DOHH2 (cell line): ENCODE measurements at regions not wholly inside any gene's neighbourhood (a gene's known extent, or its start where the extent isn't known, plus 50 kb on each side); places are given as distances from the start of the nearest gene placed in this dataset.

ENCODE experiments used
- H3F3A ChIP-seq: fragments of 200-600 bp; sonication (generic), shearing (Covaris generic); 2 replicates; pipeline ENCODE4 v1.6.0; 2016; ENCODE audit warnings: antibody characterized with exemption, mild to moderate bottlenecking; ENCODE audit not compliant: control insufficient read depth, insufficient read depth
- H3K27ac ChIP-seq: fragments of 200-600 bp; sonication (generic); 2 replicates; pipeline ENCODE4 v1.5.1; 2014; ENCODE audit warnings: low read depth, mild to moderate bottlenecking, low read length, moderate library complexity
- H3K27me3 ChIP-seq: fragments of 200-600 bp; sonication (generic); 2 replicates; pipeline ENCODE4 v1.6.1; 2014; ENCODE audit warnings: mild to moderate bottlenecking, low read length, mixed read lengths; ENCODE audit not compliant: control insufficient read depth
- H3K36me3 ChIP-seq: fragments of 200-600 bp; sonication (generic); 2 replicates; pipeline ENCODE4 v1.6.1; 2014; ENCODE audit warnings: mild to moderate bottlenecking, low read length, moderate library complexity, mixed read lengths; ENCODE audit not compliant: control insufficient read depth
- H3K4me1 ChIP-seq: fragments of 200-600 bp; sonication (generic); 2 replicates; pipeline ENCODE4 v1.6.1; 2014; ENCODE audit warnings: mild to moderate bottlenecking, low read length, mixed read lengths; ENCODE audit not compliant: control insufficient read depth
- H3K4me2 ChIP-seq: fragments of 200-600 bp; sonication (generic); 2 replicates; pipeline ENCODE4 v1.6.0; 2014; ENCODE audit warnings: mild to moderate bottlenecking, low read length, moderate library complexity
- H3K4me3 ChIP-seq: fragments of 200-600 bp; sonication (generic); 2 replicates; pipeline ENCODE4 v1.5.1; 2014; ENCODE audit warnings: mild to moderate bottlenecking, low read length, mixed read lengths
- H3K79me2 ChIP-seq: fragments of 200-600 bp; sonication (generic); 2 replicates; pipeline ENCODE4 v1.6.1; 2014; ENCODE audit warnings: mild to moderate bottlenecking, low read length, mixed read lengths; ENCODE audit not compliant: control insufficient read depth
- H3K9me2 ChIP-seq: fragments of 200-600 bp; sonication (generic); replicated peaks from 2 replicates; pipeline ENCODE4 v1.6.1; 2014; ENCODE audit warnings: mild to moderate bottlenecking, low read length, mixed read lengths; ENCODE audit not compliant: control insufficient read depth
- H3K9me3 ChIP-seq: fragments of 200-600 bp; sonication (generic); 2 replicates; pipeline ENCODE4 v1.6.1; 2014; ENCODE audit warnings: antibody characterized with exemption, low read length, mixed read lengths; ENCODE audit not compliant: control insufficient read depth, insufficient read depth
- H4K20me1 ChIP-seq: fragments of 200-600 bp; sonication (generic); 2 replicates; pipeline ENCODE4 v1.6.0; 2014; ENCODE audit warnings: low read depth, mild to moderate bottlenecking, antibody characterized with exemption, low read length, moderate library complexity; ENCODE audit not compliant: control insufficient read depth, insufficient read depth
- CTCF ChIP-seq: fragments of 200-600 bp; sonication (generic); IDR thresholded peaks from one replicate; pipeline ENCODE4 v1.5.1; 2014; ENCODE audit warnings: antibody characterized with exemption, mild to moderate bottlenecking, low read depth, low read length; ENCODE audit not compliant: poor library complexity, severe bottlenecking
- EZH2phosphoT487 ChIP-seq: fragments of 200-600 bp; sonication (generic); IDR thresholded peaks from 2 replicates; pipeline ENCODE4 v1.6.1; 2017; ENCODE audit warnings: borderline replicate concordance, mild to moderate bottlenecking, antibody characterized with exemption, low read length, moderate library complexity, mixed read lengths

DNA sequence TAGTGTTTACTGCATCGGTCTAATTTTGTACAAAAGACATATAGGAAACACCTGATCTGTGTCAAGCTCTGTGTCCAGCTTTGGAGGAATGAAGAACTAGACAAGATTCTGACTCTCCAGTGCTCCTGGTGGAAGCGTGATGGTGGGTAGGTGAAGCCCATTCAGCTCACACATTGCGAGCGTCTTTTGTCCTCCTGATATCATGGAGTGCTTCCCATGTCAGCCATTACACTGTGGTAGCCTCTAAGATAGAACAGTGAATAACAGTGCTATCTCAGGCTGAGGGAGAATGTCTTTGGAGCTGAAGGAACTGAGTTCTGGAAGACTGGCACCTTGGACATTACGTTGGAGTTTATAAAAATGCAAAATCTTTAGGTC is 350.2 kb downstream of the CYRIA start:
- no peaks in the 10 kb centered on the region for H3K27me3 ChIP-seq
- no peak for TF ChIP-seq CTCF
- no peak for TF ChIP-seq EZH2phosphoT487
- H3K79me2 ChIP-seq, result no peaks in the 10 kb centered on the region
- H3K9me2 ChIP-seq, result no peaks in the 10 kb centered on the region
- H3K36me3 ChIP-seq, result no peaks in the 10 kb centered on the region
- H3K4me1 ChIP-seq, result 0 out of 2 replicates have a peak, but pooled peaks cover 5% of the 10 kb centered on the region
- H3K4me3 ChIP-seq, result no peak overlapping the region
- no peak overlapping the region for H3K4me2 ChIP-seq
- no peaks in the 10 kb centered on the region for H4K20me1 ChIP-seq
- H3K9me3 ChIP-seq, result no peaks in the 10 kb centered on the region
- H3F3A ChIP-seq, result no peaks in the 10 kb centered on the region
- H3K27ac ChIP-seq, result no peak overlapping the region

DNA sequence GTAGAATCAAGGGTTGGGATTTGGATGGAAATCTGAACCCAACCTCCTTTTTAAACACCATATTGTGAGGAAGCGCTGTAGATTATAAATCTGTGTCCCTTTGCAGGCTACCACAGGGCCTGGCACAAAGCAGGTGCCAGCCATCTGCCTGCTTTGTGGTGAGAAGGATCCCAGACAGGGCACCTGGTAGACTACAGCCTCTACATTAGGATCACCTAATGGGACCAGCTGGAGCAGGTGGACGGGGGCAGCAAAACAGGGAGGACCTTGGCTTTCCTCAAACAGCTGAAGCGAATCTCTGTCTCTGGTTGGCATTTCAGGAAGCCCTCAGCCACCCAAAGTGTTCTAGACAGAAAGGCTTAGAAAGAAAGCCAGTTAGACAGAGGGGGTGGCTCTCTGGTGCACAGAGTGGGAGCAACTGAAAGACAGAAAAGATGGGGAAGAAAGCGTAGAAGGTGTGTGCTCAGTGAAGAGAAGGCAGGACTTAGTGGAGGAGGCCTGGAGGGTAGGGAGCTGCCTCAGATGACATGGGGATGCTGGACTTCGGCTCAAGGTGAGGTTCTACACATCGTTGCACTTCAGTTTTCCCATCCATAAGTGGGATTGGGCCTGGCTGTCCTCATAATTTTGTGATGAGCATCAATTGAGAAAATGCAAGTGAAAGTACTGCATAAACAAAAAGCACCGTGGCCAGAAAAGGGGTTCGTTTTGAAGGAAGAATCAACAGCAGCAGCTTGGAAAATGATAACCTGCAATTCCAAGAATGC is 350.8 kb downstream of the CYRIA start:
- H3F3A ChIP-seq, result no peaks in the 10 kb centered on the region
- TF ChIP-seq EZH2phosphoT487 (no peak), CTCF (no peak)

DNA sequence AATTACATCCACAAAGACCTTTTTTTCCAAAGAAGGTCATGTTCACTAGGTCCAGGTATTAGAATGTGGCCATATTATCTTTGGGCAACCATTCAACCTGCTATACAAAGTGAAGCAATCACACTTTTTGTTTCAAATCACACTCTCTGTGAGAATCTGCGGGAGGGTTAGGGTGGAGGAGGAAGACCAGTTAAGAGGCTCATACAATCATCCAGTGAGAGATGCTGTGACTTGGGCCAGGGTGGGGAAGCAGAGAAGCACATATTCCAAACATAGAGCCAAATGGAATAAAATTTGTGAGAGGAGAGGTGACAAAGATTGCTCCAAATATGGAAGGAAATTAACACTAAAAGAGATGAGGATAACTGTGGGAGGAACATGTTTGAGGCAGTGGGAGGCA is 351.6 kb downstream of the CYRIA start:
- Histone ChIP-seq H3K27me3 (no peaks in the 10 kb centered on the region), H3K79me2 (no peaks in the 10 kb centered on the region), H3K4me3 (no peak overlapping the region), H3K4me2 (no peak overlapping the region), H3K9me2 (no peaks in the 10 kb centered on the region), H3K27ac (no peak overlapping the region), H3K9me3 (no peaks in the 10 kb centered on the region), H4K20me1 (no peaks in the 10 kb centered on the region), H3K36me3 (no peaks in the 10 kb centered on the region), H3K4me1 (0 out of 2 replicates have a peak, but pooled peaks cover 5% of the 10 kb centered on the region), H3F3A (no peaks in the 10 kb centered on the region)
- TF ChIP-seq EZH2phosphoT487 (no peak), CTCF (no peak)

More for the DNA sequence above, 350.8 kb downstream of the CYRIA start:
- Histone ChIP-seq H3K4me3 (no peak overlapping the region), H3K9me2 (no peaks in the 10 kb centered on the region), H3K27me3 (no peaks in the 10 kb centered on the region), H3K4me2 (no peak overlapping the region), H3K79me2 (no peaks in the 10 kb centered on the region), H3K9me3 (no peaks in the 10 kb centered on the region), H4K20me1 (no peaks in the 10 kb centered on the region), H3K36me3 (no peaks in the 10 kb centered on the region), H3K4me1 (0 out of 2 replicates have a peak, but pooled peaks cover 5% of the 10 kb centered on the region), H3K27ac (no peak overlapping the region)
